ENCODE measurements at regions not wholly inside any gene's neighbourhood (a gene's known extent, or its start where the extent isn't known, plus 50 kb on each side); places are given as distances from the start of the nearest gene placed in this dataset.
"Not testable (repeated sequence)": the region's sequence is repeated elsewhere in the genome, so short reads cannot be mapped to it uniquely, and the experiment has no call there.

- H4K20me1 ChIP-seq (ENCODE audit: insufficient read depth, low read length), result not testable (repeated sequence)
Observed at GRCh38 chr1:185647597-185648267, 86.5 kb upstream of the HMCN1 start.

GRCh38 chr1:185646202-185646683, 87.9 kb upstream of the HMCN1 start:
- BruUV-seq (replicated peaks), result no TSS peak
- ATAC-seq (peak; percentile 99), FAIRE-seq (peak; percentile 81), DNase-seq (ENCODE audit: low spot score) (peak; percentile 99)
- in situ Hi-C loops (cut with HindIII; ENCODE audit: extremely low pct_ligation_motif_present, low pct_unique_long_range_greater_than_20kb), result no loop called here
- H3K4me3 ChIP-seq (replicated peaks in 1 of 3; ENCODE audit: insufficient read depth in 1 of 3, low read depth in 2 of 3, low read length in 3 of 3), result peak overlapping the region in 2 of 3 experiments; percentile 27 to 35; a peak in 2 of 6 replicates
- ChIA-PET CTCF (ENCODE audit: low intra/inter-chr PET ratio, low total read pairs) (no interaction called here), POLR2A (no interaction called here)
- peak overlapping the region; percentile 75 for H3K27ac ChIP-seq (ENCODE audit: extremely low read length, insufficient read depth, low read length)
- H3K27me3 ChIP-seq (ENCODE audit: control insufficient read depth in 1 of 2, insufficient read depth in 2 of 2, low read length in 2 of 2), result no peaks in the 10 kb centered on the region
- peak overlapping the region; percentile 42 for H3K4me2 ChIP-seq (ENCODE audit: low read depth, low read length)
- intact Hi-C loops (cut with micrococcal nuclease; ENCODE audit: unreplicated experiment), result no loop called here
- no peaks in the 10 kb centered on the region for H3K79me2 ChIP-seq (ENCODE audit: insufficient read depth, low read length)
- 0 out of 2 replicates have a peak overlapping the region, but pooled peaks have one; percentile 9 for H3K9ac ChIP-seq (ENCODE audit: insufficient read depth, low read depth, low read length)
- no peaks in the 10 kb centered on the region for H3K36me3 ChIP-seq (replicated peaks in 1 of 2; ENCODE audit: control insufficient read depth in 1 of 2, insufficient read depth in 2 of 2, low read length in 2 of 2)
- H4K20me1 ChIP-seq (ENCODE audit: insufficient read depth, low read length), result no peaks in the 10 kb centered on the region
- H3K9me3 ChIP-seq (ENCODE audit: low read length), result peaks cover 15% of the 10 kb centered on the region
- peaks cover 53% of the 10 kb centered on the region for H3K4me1 ChIP-seq (ENCODE audit: insufficient read depth, low read length)
- no peak overlapping the region for H2AFZ ChIP-seq (ENCODE audit: low read length)
- 0% methylated on average over 3 of the region's 3 CpGs for WGBS (ENCODE audit: low lambda C conversion rate)
- TF ChIP-seq HDAC6 (IDR thresholded peaks at IDR 0.05; ENCODE audit: low read depth, low read length), result no peak
- no peak for TF ChIP-seq BATF2 (CRISPR knock-in tag; IDR thresholded peaks at IDR 0.05)
- TF ChIP-seq ATF7-NPFF (CRISPR knock-in tag; IDR thresholded peaks at IDR 0.05; ENCODE audit: low read depth), result no peak
- peak; percentile 62; the same call in 1 of the 2 replicates for TF ChIP-seq ZNF430 (CRISPR knock-in tag; IDR thresholded peaks at IDR 0.05)
- TF ChIP-seq ZNF800 (CRISPR knock-in tag; IDR thresholded peaks at IDR 0.05), result peak; percentile 22; the same call in 1 of the 2 replicates
- TF ChIP-seq TCF7L2 (IDR thresholded peaks at IDR 0.05; ENCODE audit: low read depth, low read length), result no peak
- TF ChIP-seq RNF219 (CRISPR knock-in tag; IDR thresholded peaks at IDR 0.05), result no peak
- TF ChIP-seq ZNF121 (CRISPR knock-in tag; IDR thresholded peaks at IDR 0.05), result no peak
- TF ChIP-seq ZNF563 (CRISPR knock-in tag; IDR thresholded peaks at IDR 0.05), result no peak
- no peak for TF ChIP-seq ZNF740 (CRISPR knock-in tag; IDR thresholded peaks at IDR 0.05)
- peak; percentile 87 for TF ChIP-seq POGZ (CRISPR knock-in tag; IDR thresholded peaks at IDR 0.05)
- TF ChIP-seq ARHGAP35 (CRISPR knock-in tag; IDR thresholded peaks at IDR 0.05; ENCODE audit: borderline replicate concordance), result no peak

More at GRCh38 chr1:185647597-185648267, 86.5 kb upstream of the HMCN1 start:
- H3K27me3 ChIP-seq (ENCODE audit: control insufficient read depth in 1 of 2, insufficient read depth in 2 of 2, low read length in 2 of 2); ATAC-seq; intact Hi-C loops (cut with micrococcal nuclease; ENCODE audit: unreplicated experiment); BruUV-seq (replicated peaks); H3K4me3 ChIP-seq (replicated peaks in 1 of 3; ENCODE audit: insufficient read depth in 1 of 3, low read depth in 2 of 3, low read length in 3 of 3); H3K36me3 ChIP-seq (replicated peaks in 1 of 2; ENCODE audit: control insufficient read depth in 1 of 2, insufficient read depth in 2 of 2, low read length in 2 of 2); H3K4me2 ChIP-seq (ENCODE audit: low read depth, low read length); H3K79me2 ChIP-seq (ENCODE audit: insufficient read depth, low read length); H3K9ac ChIP-seq (ENCODE audit: insufficient read depth, low read depth, low read length); H3K27ac ChIP-seq (ENCODE audit: extremely low read length, insufficient read depth, low read length); FAIRE-seq; CTCF ChIA-PET (ENCODE audit: low intra/inter-chr PET ratio, low total read pairs); in situ Hi-C loops (cut with HindIII; ENCODE audit: extremely low pct_ligation_motif_present, low pct_unique_long_range_greater_than_20kb); H2AFZ ChIP-seq (ENCODE audit: low read length); POLR2A ChIA-PET: not testable (repeated sequence)
- peak; percentile 44 for DNase-seq (ENCODE audit: low spot score)
- peaks cover 53% of the 10 kb centered on the region for H3K4me1 ChIP-seq (ENCODE audit: insufficient read depth, low read length)
- peaks cover 20% of the 10 kb centered on the region for H3K9me3 ChIP-seq (ENCODE audit: low read length)
- WGBS (ENCODE audit: low lambda C conversion rate), result 91% methylated on average over 12 of the region's 12 CpGs
